K562 (cell line): ENCODE measurements at regions not wholly inside any gene's neighbourhood (a gene's known extent, or its start where the extent isn't known, plus 50 kb on each side); places are given as distances from the start of the nearest gene placed in this dataset.

Experiments
- ATAC-seq: fragments of 200-7000 bp; cut with Tn5 transposase; 3 replicates; pipeline ENCODE4 v1.9.1; 2020; ENCODE audit warnings: moderate library complexity
- BruUV-seq: library from RNA; stranded (reverse); fragments of 400-500 nt; replicated peaks from 2 replicates; lab custom pipeline; 2021; lab: Mats Ljungman, UMichigan
- CTCF ChIA-PET: fragments of 300-600 bp; formaldehyde crosslinking; extraction: SDS; loops from one replicate; lab custom pipeline; 2021; ENCODE audit warnings: low intra/inter-chr PET ratio; lab: Yijun Ruan, JAX
- POLR2A ChIA-PET: fragments of 300-600, 350-650 bp; sonication (Branson Sonifier 250); formaldehyde crosslinking; extraction: SDS; loops from one replicate; lab custom pipeline; 2021; ENCODE audit warnings: antibody characterized with exemption, inconsistent platforms; lab: Yijun Ruan, JAX
- DNase-seq, 4 experiments: peaks; one replicate each; pipeline versions ENCODE4 v3.0.0 to v3.0.0-alpha.2; 2011 to 2018; ENCODE audit warnings: low spot score in 3 of 4, mixed read lengths in 3 of 4; ENCODE audit errors: extremely low read depth in 1 of 4
- FAIRE-seq: peaks from 2 replicates; lab custom pipeline; 2011; peaks lifted over from hg19 to GRCh38; lab: Jason Lieb, UNC
- H2AFZ ChIP-seq: 2 replicates; pipeline ENCODE4 v1.6.0; 2011; ENCODE audit warnings: low read depth, low read length, control low read depth, inconsistent platforms
- H3K27ac ChIP-seq: fragments of 200-600 bp; 3 replicates; pipeline ENCODE4 v1.8.0; 2011; ENCODE audit warnings: low read depth, mild to moderate bottlenecking, control low read depth, inconsistent platforms, low read length, moderate library complexity, mixed read lengths; ENCODE audit errors: extremely low read depth
- H3K27me3 ChIP-seq, 2 experiments: fragments of 300-600 bp in 1 of 2; 2 replicates in 1 of 2; 3 replicates in 1 of 2; pipeline versions ENCODE4 v1.6.0 to v1.8.0; 2011; ENCODE audit warnings: inconsistent platforms in 2 of 2, low read length in 2 of 2, mild to moderate bottlenecking in 1 of 2, mixed read lengths in 1 of 2, moderate library complexity in 1 of 2; ENCODE audit not compliant: control insufficient read depth in 2 of 2, insufficient read depth in 2 of 2
- H3K36me3 ChIP-seq: fragments of 300-600 bp; 3 replicates; pipeline ENCODE4 v1.8.0; 2011; ENCODE audit warnings: mild to moderate bottlenecking, low read length, inconsistent platforms; ENCODE audit not compliant: control insufficient read depth, insufficient read depth
- H3K4me1 ChIP-seq, 2 experiments: fragments of 200-600 bp in 1 of 2; replicated peaks in 1 of 2; 2 replicates in 1 of 2; 3 replicates in 1 of 2; pipeline versions ENCODE4 v1.5.1 to v1.8.0; 2011; ENCODE audit warnings: inconsistent platforms in 2 of 2, low read length in 2 of 2, mild to moderate bottlenecking in 1 of 2, mixed read lengths in 1 of 2, moderate library complexity in 1 of 2; ENCODE audit not compliant: control insufficient read depth in 2 of 2, insufficient read depth in 2 of 2
- H3K4me2 ChIP-seq: 2 replicates; pipeline ENCODE4 v1.6.1; 2011; ENCODE audit warnings: low read length, control low read depth, inconsistent platforms, mixed read lengths; ENCODE audit not compliant: insufficient read depth
- H3K4me3 ChIP-seq: fragments of 200-600 bp; sonication (generic), shearing (Covaris generic); 2 replicates; pipeline ENCODE4 v1.5.1; 2016; ENCODE audit warnings: control low read depth, inconsistent platforms
- H3K79me2 ChIP-seq: fragments of 200-600 bp; 3 replicates; pipeline ENCODE4 v1.8.0; 2011; ENCODE audit warnings: low read length, inconsistent platforms; ENCODE audit not compliant: control insufficient read depth, insufficient read depth
- H3K9ac ChIP-seq, 2 experiments: 2 replicates each; pipeline versions ENCODE4 v1.6.0 to v1.6.1; 2011; ENCODE audit warnings: low read depth in 2 of 2, low read length in 2 of 2, control low read depth in 1 of 2, inconsistent platforms in 1 of 2, mild to moderate bottlenecking in 1 of 2, mixed read lengths in 1 of 2; ENCODE audit not compliant: insufficient read depth in 1 of 2
- H3K9me1 ChIP-seq: one replicate; pipeline ENCODE4 v1.6.0; 2011; ENCODE audit warnings: inconsistent platforms, mild to moderate bottlenecking, low read length, moderate library complexity; ENCODE audit not compliant: control insufficient read depth, insufficient read depth
- H3K9me3 ChIP-seq: replicated peaks from 2 replicates; pipeline ENCODE4 v1.5.1; 2011; ENCODE audit warnings: low read depth, low read length, inconsistent platforms; ENCODE audit not compliant: control insufficient read depth, insufficient read depth
- H4K20me1 ChIP-seq: replicated peaks from 2 replicates; pipeline ENCODE4 v1.6.1; 2011; ENCODE audit warnings: low read length, inconsistent platforms, mixed read lengths; ENCODE audit not compliant: control insufficient read depth, insufficient read depth
- E2F1 ChIP-seq: sonication (generic); formaldehyde crosslinking; IDR thresholded peaks from 2 replicates; pipeline ENCODE4 v1.8.1; 2023; ENCODE audit warnings: mild to moderate bottlenecking, missing genetic modification reagents, moderate library complexity
- RBFOX2 ChIP-seq: fragments of 200-400 bp; formaldehyde crosslinking; IDR thresholded peaks from 2 replicates; pipeline ENCODE4 v1.6.1; 2017; ENCODE audit warnings: low read depth, mild to moderate bottlenecking, low read length, moderate library complexity
- WGBS: fragments of 100-300 bp; shearing (Covaris generic); methylation state at CpG from one replicate; pipeline ENCODE4 v1.1.6; 2016; ENCODE audit warnings: low coverage, mixed read lengths; ENCODE audit not compliant: insufficient coverage; ENCODE audit errors: missing lambda C conversion rate; 5-methylcytosine and 5-hydroxymethylcytosine counted together
- in situ Hi-C: fragments of 300-500 bp; cut with MboI; formaldehyde crosslinking; loops from 4 replicates; pipeline ENCODE4 v1.15.0; 2018; ENCODE audit warnings: inconsistent platforms, mixed read lengths
- intact Hi-C: fragments of 100-400 bp; cut with micrococcal nuclease; formaldehyde crosslinking; loops from 2 replicates; pipeline ENCODE4 v1.14.2; 2022

- TF ChIP-seq RBFOX2 (no peak), E2F1 (CRISPR knock-in tag) (peak; percentile 32; the same call in 1 of the 2 replicates)
- 82% methylated on average over 19 of the region's 19 CpGs for WGBS
- peaks cover 24% of the 10 kb centered on the region for H3K36me3 ChIP-seq
- DNase-seq (no peak), ATAC-seq (0 out of 3 replicates have a peak, but pooled peaks have one; percentile 1), FAIRE-seq (no peak)
- H4K20me1 ChIP-seq: peaks cover 16% of the 10 kb centered on the region
- no peak overlapping the region for H3K4me2 ChIP-seq
- H3K9ac ChIP-seq: peak overlapping the region in 1 of 2 experiments; percentile 38; a peak in 2 of 4 replicates
- H3K4me1 ChIP-seq: peaks cover 6 to 9% of the 10 kb centered on the region in 2 experiments; a peak in 4 of 5 replicates
- ChIA-PET POLR2A (interaction anchor here (0.6 to 5.9 kb wide), 17 partner anchors 10 to 910 kb away, joined by 3 to 60 read pairs (median 4); partner anchors contain the start of gene NUP214), CTCF (interaction anchor here (0.8 to 12.9 kb wide), 2 partner anchors 84 to 94 kb away, joined by 3 to 636 read pairs; no protein-coding TSS in a partner anchor)
- H3K9me1 ChIP-seq: no peaks in the 10 kb centered on the region
- no peak overlapping the region for H3K27ac ChIP-seq
- H3K9me3 ChIP-seq: no peaks in the 10 kb centered on the region
- intact Hi-C loops: no loop called here
- H3K4me3 ChIP-seq: no peak overlapping the region
- BruUV-seq: no TSS peak
- in situ Hi-C loops: loop anchor here (5.0 kb wide), 1 partner anchor 49 kb away; no protein-coding TSS in a partner anchor
- no peaks in the 10 kb centered on the region for H3K79me2 ChIP-seq
- no peaks in the 10 kb centered on the region for H3K27me3 ChIP-seq
- no peak overlapping the region for H2AFZ ChIP-seq
Measured at GRCh38 chr9:130766021-130766926, 68.8 kb upstream of the ABL1 start.
